WTC11 (cell line): ENCODE measurements at regions not wholly inside any gene's neighbourhood (a gene's known extent, or its start where the extent isn't known, plus 50 kb on each side); places are given as distances from the start of the nearest gene placed in this dataset.

Experiments used
- ELF4 ChIP-seq: sonication (generic); formaldehyde crosslinking; IDR thresholded peaks from 2 replicates; pipeline ENCODE4 v1.8.1; 2022; ENCODE audit warnings: low read depth, mild to moderate bottlenecking, moderate library complexity, missing genetic modification reagents
- FOXJ3 ChIP-seq: sonication (generic); formaldehyde crosslinking; IDR thresholded peaks from 2 replicates; pipeline ENCODE4 v1.9.0; 2021; ENCODE audit warnings: missing genetic modification reagents, mild to moderate bottlenecking, borderline replicate concordance
- GABPB1 ChIP-seq: sonication (generic); formaldehyde crosslinking; IDR thresholded peaks from 2 replicates; pipeline ENCODE4 v1.8.1; 2023; ENCODE audit warnings: mild to moderate bottlenecking, missing genetic modification reagents
- IRF2 ChIP-seq: sonication (generic); formaldehyde crosslinking; IDR thresholded peaks from 2 replicates; pipeline ENCODE4 v1.8.0; 2022; ENCODE audit warnings: low read depth, missing genetic modification reagents, borderline replicate concordance
- JUN ChIP-seq: sonication (generic); formaldehyde crosslinking; IDR thresholded peaks from 2 replicates; pipeline ENCODE4 v1.8.0; 2023; ENCODE audit warnings: mild to moderate bottlenecking, missing genetic modification reagents
- NR1H2 ChIP-seq: sonication (generic); formaldehyde crosslinking; IDR thresholded peaks from 2 replicates; pipeline ENCODE4 v1.9.0; 2021; ENCODE audit warnings: mild to moderate bottlenecking, moderate library complexity, missing genetic modification reagents
- PRRX2 ChIP-seq: fragments of 250-450 bp; sonication (Bioruptor Pico); IDR thresholded peaks from 2 replicates; pipeline ENCODE4 v1.8.0; 2021; ENCODE audit warnings: mild to moderate bottlenecking
- ZNF138 ChIP-seq: sonication (generic); formaldehyde crosslinking; conservative IDR thresholded peaks from 2 replicates; pipeline ENCODE4 v1.8.1; 2022; ENCODE audit warnings: mild to moderate bottlenecking, moderate library complexity, missing genetic modification reagents
- ZNF232 ChIP-seq: sonication (generic); formaldehyde crosslinking; IDR thresholded peaks from 2 replicates; pipeline ENCODE4 v1.8.0; 2022; ENCODE audit warnings: mild to moderate bottlenecking, missing genetic modification reagents
- TF ChIP-seq, protein P1 (sequence below): fragments of 200-600 bp; IDR thresholded peaks from 2 replicates; pipeline ENCODE4 v1.8.0; 2022; ENCODE audit warnings: antibody characterized with exemption
- TF ChIP-seq, protein P2 (sequence below): sonication (generic); formaldehyde crosslinking; IDR thresholded peaks from 2 replicates; pipeline ENCODE4 v1.8.1; 2022; ENCODE audit warnings: low read depth, missing genetic modification reagents, borderline replicate concordance
- TF ChIP-seq, protein P3 (sequence below): sonication (generic); formaldehyde crosslinking; IDR thresholded peaks from 2 replicates; pipeline ENCODE4 v1.8.0; 2022; ENCODE audit warnings: mild to moderate bottlenecking, missing genetic modification reagents
- TF ChIP-seq, protein P4 (sequence below): sonication (generic); formaldehyde crosslinking; IDR thresholded peaks from 2 replicates; pipeline ENCODE4 v1.8.1; 2023; ENCODE audit warnings: mild to moderate bottlenecking, moderate library complexity, missing genetic modification reagents
- TF ChIP-seq, protein P5 (sequence below): sonication (generic); formaldehyde crosslinking; IDR thresholded peaks from 2 replicates; pipeline ENCODE4 v1.8.0; 2022; ENCODE audit warnings: mild to moderate bottlenecking, missing genetic modification reagents

DNA sequence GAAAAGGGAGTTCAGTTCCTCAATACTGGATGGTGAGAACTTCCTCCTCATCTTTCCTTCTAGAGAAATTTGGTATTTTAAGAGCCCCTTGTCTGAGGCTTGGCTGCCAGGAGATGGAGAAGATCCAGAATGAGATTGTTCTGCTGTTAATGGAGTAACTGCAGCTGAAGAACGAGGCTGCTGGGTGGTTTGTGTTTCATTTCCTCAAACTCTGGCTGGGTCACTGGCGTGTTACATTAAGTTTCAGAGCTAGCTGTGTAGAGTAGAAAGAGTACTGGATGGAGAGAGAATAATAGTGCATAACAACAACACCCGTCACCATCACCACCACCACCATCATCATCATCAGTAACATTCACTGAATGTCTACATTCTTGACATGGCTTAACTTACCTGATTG lies 325.0 kb upstream of the TBX3 start:
- TF ChIP-seq, protein P1, sequence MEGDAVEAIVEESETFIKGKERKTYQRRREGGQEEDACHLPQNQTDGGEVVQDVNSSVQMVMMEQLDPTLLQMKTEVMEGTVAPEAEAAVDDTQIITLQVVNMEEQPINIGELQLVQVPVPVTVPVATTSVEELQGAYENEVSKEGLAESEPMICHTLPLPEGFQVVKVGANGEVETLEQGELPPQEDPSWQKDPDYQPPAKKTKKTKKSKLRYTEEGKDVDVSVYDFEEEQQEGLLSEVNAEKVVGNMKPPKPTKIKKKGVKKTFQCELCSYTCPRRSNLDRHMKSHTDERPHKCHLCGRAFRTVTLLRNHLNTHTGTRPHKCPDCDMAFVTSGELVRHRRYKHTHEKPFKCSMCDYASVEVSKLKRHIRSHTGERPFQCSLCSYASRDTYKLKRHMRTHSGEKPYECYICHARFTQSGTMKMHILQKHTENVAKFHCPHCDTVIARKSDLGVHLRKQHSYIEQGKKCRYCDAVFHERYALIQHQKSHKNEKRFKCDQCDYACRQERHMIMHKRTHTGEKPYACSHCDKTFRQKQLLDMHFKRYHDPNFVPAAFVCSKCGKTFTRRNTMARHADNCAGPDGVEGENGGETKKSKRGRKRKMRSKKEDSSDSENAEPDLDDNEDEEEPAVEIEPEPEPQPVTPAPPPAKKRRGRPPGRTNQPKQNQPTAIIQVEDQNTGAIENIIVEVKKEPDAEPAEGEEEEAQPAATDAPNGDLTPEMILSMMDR: no peak
- TF ChIP-seq GABPB1 (CRISPR knock-in tag): no peak
- TF ChIP-seq NR1H2 (CRISPR knock-in tag): no peak
- no peak for TF ChIP-seq PRRX2
- TF ChIP-seq ZNF232 (CRISPR knock-in tag): no peak
- no peak for TF ChIP-seq IRF2 (CRISPR knock-in tag)
- TF ChIP-seq, protein P2, sequence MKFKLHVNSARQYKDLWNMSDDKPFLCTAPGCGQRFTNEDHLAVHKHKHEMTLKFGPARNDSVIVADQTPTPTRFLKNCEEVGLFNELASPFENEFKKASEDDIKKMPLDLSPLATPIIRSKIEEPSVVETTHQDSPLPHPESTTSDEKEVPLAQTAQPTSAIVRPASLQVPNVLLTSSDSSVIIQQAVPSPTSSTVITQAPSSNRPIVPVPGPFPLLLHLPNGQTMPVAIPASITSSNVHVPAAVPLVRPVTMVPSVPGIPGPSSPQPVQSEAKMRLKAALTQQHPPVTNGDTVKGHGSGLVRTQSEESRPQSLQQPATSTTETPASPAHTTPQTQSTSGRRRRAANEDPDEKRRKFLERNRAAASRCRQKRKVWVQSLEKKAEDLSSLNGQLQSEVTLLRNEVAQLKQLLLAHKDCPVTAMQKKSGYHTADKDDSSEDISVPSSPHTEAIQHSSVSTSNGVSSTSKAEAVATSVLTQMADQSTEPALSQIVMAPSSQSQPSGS (CRISPR knock-in tag): no peak
- no peak for TF ChIP-seq JUN (CRISPR knock-in tag)
- no peak for TF ChIP-seq FOXJ3 (CRISPR knock-in tag)
- no peak for TF ChIP-seq ZNF138
- TF ChIP-seq, protein P3, sequence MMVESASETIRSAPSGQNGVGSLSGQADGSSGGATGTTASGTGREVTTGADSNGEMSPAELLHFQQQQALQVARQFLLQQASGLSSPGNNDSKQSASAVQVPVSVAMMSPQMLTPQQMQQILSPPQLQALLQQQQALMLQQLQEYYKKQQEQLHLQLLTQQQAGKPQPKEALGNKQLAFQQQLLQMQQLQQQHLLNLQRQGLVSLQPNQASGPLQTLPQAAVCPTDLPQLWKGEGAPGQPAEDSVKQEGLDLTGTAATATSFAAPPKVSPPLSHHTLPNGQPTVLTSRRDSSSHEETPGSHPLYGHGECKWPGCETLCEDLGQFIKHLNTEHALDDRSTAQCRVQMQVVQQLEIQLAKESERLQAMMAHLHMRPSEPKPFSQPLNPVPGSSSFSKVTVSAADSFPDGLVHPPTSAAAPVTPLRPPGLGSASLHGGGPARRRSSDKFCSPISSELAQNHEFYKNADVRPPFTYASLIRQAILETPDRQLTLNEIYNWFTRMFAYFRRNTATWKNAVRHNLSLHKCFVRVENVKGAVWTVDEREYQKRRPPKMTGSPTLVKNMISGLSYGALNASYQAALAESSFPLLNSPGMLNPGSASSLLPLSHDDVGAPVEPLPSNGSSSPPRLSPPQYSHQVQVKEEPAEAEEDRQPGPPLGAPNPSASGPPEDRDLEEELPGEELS (CRISPR knock-in tag): no peak
- no peak for TF ChIP-seq ELF4
- TF ChIP-seq, protein P4, sequence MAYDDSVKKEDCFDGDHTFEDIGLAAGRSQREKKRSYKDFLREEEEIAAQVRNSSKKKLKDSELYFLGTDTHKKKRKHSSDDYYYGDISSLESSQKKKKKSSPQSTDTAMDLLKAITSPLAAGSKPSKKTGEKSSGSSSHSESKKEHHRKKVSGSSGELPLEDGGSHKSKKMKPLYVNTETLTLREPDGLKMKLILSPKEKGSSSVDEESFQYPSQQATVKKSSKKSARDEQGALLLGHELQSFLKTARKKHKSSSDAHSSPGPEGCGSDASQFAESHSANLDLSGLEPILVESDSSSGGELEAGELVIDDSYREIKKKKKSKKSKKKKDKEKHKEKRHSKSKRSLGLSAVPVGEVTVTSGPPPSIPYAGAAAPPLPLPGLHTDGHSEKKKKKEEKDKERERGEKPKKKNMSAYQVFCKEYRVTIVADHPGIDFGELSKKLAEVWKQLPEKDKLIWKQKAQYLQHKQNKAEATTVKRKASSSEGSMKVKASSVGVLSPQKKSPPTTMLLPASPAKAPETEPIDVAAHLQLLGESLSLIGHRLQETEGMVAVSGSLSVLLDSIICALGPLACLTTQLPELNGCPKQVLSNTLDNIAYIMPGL (CRISPR knock-in tag): no peak
- TF ChIP-seq, protein P5, sequence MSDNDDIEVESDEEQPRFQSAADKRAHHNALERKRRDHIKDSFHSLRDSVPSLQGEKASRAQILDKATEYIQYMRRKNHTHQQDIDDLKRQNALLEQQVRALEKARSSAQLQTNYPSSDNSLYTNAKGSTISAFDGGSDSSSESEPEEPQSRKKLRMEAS: no peak
